ENCODE measurements at regions not wholly inside any gene's neighbourhood (a gene's known extent, or its start where the extent isn't known, plus 50 kb on each side); places are given as distances from the start of the nearest gene placed in this dataset.

DNA sequence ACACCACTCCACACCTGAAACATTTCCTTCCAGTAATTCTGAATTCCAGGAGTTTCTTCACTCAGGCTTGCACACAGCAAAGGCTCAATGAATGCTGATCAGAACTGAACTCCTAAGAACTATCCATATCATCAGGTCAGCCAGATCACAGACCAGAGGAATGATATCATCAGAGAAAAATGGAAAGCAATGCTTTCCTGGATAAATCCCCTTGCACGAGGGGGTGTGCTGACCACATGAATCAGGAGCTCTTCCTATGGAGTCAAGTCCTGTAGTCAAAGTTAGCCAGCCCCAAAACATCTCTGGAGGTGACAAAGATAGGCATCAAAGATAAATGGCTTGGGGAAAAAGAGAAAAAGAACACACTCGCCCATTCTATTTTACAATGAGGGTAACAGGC lies 83.8 kb upstream of the ACVR2A start:
- TF ChIP-seq POLR2A (IDR thresholded peaks at IDR 0.05), result no peak
- TF ChIP-seq, protein P1, sequence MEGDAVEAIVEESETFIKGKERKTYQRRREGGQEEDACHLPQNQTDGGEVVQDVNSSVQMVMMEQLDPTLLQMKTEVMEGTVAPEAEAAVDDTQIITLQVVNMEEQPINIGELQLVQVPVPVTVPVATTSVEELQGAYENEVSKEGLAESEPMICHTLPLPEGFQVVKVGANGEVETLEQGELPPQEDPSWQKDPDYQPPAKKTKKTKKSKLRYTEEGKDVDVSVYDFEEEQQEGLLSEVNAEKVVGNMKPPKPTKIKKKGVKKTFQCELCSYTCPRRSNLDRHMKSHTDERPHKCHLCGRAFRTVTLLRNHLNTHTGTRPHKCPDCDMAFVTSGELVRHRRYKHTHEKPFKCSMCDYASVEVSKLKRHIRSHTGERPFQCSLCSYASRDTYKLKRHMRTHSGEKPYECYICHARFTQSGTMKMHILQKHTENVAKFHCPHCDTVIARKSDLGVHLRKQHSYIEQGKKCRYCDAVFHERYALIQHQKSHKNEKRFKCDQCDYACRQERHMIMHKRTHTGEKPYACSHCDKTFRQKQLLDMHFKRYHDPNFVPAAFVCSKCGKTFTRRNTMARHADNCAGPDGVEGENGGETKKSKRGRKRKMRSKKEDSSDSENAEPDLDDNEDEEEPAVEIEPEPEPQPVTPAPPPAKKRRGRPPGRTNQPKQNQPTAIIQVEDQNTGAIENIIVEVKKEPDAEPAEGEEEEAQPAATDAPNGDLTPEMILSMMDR (IDR thresholded peaks at IDR 0.05), result no peak

All from Peyer's patch (tissue), 4 donors.